ENCODE measurements at regions not wholly inside any gene's neighbourhood (a gene's known extent, or its start where the extent isn't known, plus 50 kb on each side); places are given as distances from the start of the nearest gene placed in this dataset.
"Not testable (repeated sequence)": the region's sequence is repeated elsewhere in the genome, so short reads cannot be mapped to it uniquely, and the experiment has no call there.

DNA sequence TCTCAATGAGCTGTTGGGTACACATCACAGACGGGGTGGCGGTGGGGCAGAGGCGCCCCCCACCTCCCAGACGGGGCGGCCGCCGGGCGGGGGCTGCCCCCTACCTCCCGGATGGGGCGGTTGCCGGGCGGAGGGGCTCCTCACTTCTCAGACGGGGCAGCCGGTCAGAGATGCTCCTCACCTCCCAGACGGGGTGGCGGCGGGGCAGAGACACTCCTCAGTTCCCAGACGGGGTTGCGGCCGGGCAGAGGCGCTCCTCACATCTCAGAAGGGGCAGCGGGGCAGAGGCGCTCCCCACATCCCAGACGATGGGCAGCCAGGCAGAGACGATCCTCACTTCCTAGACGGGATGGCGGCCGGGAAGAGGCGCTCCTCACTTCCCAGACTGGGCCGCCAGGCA is 73.3 kb upstream of the DGKG start:
- not testable (repeated sequence) for H3K4me2 ChIP-seq (ENCODE audit: low read length); H3K9me2 ChIP-seq (ENCODE audit: insufficient read depth, low read length); H3K27me3 ChIP-seq (ENCODE audit: insufficient read depth, low read depth, low read length); H3K4me3 ChIP-seq (ENCODE audit: low read length); H3K79me2 ChIP-seq (replicated peaks; ENCODE audit: insufficient read depth, low read length); H2AFZ ChIP-seq (ENCODE audit: low read depth, low read length); H3K9me3 ChIP-seq (ENCODE audit: low read length); H4K20me1 ChIP-seq (ENCODE audit: insufficient read depth); H3F3A ChIP-seq (ENCODE audit: insufficient read depth, low read length, poor library complexity, severe bottlenecking); H3K9ac ChIP-seq (ENCODE audit: low read length); H3K27ac ChIP-seq (ENCODE audit: low read length); H3K36me3 ChIP-seq (ENCODE audit: insufficient read depth, low read length)

DNA sequence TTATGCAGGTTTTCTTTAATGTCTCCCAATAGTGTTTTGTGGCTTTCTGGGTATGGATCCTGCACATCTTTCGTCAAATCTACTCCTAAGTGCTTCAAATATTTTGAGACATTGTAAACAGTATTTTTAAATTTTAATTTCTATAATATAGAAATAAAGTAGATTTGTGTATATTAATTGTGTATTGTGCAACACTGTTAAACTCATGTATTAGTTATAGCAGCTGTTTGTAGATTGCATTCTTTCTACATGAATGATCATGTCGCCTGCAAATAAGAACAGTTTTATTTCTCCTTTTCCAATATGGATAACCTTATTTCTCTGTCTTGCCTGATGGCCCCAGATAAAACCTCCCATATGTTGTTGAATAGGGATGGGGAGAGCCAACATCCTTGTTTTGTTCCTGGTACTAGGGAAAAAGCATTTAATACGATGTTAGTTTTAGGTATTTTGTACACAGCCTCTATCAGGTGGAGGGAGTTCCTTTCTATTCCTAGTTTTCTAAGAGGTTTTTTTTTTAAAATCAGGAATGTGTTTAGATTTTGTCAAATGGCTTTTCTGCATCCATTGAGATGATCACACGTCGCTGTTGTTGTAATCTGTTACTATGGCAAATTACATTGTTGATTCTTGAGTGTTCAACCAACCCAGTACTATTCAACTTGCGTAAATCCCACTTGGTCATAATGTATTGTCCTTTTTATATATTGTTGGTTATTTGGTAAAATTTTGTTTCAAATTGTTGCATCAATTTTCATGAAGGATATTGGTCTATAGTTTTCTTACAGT is 71.1 kb upstream of the DGKG start:
- Histone ChIP-seq H3K4me2 (ENCODE audit: low read length) (no peak overlapping the region), H3K9me2 (ENCODE audit: insufficient read depth, low read length) (no peaks in the 10 kb centered on the region), H3K79me2 (replicated peaks; ENCODE audit: insufficient read depth, low read length) (no peaks in the 10 kb centered on the region), H3K4me3 (ENCODE audit: low read length) (no peak overlapping the region), H3K9me3 (ENCODE audit: low read length) (no peaks in the 10 kb centered on the region), H3K27me3 (ENCODE audit: insufficient read depth, low read depth, low read length) (no peaks in the 10 kb centered on the region), H3K36me3 (ENCODE audit: insufficient read depth, low read length) (no peaks in the 10 kb centered on the region), H3F3A (ENCODE audit: insufficient read depth, low read length, poor library complexity, severe bottlenecking) (no peaks in the 10 kb centered on the region), H3K9ac (ENCODE audit: low read length) (no peak overlapping the region), H2AFZ (ENCODE audit: low read depth, low read length) (no peak overlapping the region), H4K20me1 (ENCODE audit: insufficient read depth) (no peaks in the 10 kb centered on the region), H3K27ac (ENCODE audit: low read length) (no peak overlapping the region)
- no peak for TF ChIP-seq POLR2AphosphoS5 (IDR thresholded peaks at IDR 0.05)
- TF ChIP-seq TAF1 (IDR thresholded peaks at IDR 0.05; ENCODE audit: low read depth) = no peak
- no peak for TF ChIP-seq EZH2 (IDR thresholded peaks at IDR 0.05; ENCODE audit: borderline replicate concordance, insufficient read depth, low read length, poor library complexity, severe bottlenecking)
- no peak for TF ChIP-seq SMC3 (conservative IDR thresholded peaks at IDR 0.05; ENCODE audit: poor library complexity)
- TF ChIP-seq, protein P1, sequence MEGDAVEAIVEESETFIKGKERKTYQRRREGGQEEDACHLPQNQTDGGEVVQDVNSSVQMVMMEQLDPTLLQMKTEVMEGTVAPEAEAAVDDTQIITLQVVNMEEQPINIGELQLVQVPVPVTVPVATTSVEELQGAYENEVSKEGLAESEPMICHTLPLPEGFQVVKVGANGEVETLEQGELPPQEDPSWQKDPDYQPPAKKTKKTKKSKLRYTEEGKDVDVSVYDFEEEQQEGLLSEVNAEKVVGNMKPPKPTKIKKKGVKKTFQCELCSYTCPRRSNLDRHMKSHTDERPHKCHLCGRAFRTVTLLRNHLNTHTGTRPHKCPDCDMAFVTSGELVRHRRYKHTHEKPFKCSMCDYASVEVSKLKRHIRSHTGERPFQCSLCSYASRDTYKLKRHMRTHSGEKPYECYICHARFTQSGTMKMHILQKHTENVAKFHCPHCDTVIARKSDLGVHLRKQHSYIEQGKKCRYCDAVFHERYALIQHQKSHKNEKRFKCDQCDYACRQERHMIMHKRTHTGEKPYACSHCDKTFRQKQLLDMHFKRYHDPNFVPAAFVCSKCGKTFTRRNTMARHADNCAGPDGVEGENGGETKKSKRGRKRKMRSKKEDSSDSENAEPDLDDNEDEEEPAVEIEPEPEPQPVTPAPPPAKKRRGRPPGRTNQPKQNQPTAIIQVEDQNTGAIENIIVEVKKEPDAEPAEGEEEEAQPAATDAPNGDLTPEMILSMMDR (IDR thresholded peaks at IDR 0.05; ENCODE audit: poor library complexity, severe bottlenecking) = no peak
- no peak for TF ChIP-seq MXI1 (conservative IDR thresholded peaks at IDR 0.05; ENCODE audit: poor library complexity, severe bottlenecking)
- TF ChIP-seq, protein P2, sequence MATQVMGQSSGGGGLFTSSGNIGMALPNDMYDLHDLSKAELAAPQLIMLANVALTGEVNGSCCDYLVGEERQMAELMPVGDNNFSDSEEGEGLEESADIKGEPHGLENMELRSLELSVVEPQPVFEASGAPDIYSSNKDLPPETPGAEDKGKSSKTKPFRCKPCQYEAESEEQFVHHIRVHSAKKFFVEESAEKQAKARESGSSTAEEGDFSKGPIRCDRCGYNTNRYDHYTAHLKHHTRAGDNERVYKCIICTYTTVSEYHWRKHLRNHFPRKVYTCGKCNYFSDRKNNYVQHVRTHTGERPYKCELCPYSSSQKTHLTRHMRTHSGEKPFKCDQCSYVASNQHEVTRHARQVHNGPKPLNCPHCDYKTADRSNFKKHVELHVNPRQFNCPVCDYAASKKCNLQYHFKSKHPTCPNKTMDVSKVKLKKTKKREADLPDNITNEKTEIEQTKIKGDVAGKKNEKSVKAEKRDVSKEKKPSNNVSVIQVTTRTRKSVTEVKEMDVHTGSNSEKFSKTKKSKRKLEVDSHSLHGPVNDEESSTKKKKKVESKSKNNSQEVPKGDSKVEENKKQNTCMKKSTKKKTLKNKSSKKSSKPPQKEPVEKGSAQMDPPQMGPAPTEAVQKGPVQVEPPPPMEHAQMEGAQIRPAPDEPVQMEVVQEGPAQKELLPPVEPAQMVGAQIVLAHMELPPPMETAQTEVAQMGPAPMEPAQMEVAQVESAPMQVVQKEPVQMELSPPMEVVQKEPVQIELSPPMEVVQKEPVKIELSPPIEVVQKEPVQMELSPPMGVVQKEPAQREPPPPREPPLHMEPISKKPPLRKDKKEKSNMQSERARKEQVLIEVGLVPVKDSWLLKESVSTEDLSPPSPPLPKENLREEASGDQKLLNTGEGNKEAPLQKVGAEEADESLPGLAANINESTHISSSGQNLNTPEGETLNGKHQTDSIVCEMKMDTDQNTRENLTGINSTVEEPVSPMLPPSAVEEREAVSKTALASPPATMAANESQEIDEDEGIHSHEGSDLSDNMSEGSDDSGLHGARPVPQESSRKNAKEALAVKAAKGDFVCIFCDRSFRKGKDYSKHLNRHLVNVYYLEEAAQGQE (IDR thresholded peaks at IDR 0.05; ENCODE audit: borderline replicate concordance) = no peak
- no peak for TF ChIP-seq RAD21 (conservative IDR thresholded peaks at IDR 0.05)
- TF ChIP-seq EP300 (conservative IDR thresholded peaks at IDR 0.05; ENCODE audit: poor library complexity, severe bottlenecking) = no peak
